GM18505 (cell line): ENCODE measurements at regions not wholly inside any gene's neighbourhood (a gene's known extent, or its start where the extent isn't known, plus 50 kb on each side); places are given as distances from the start of the nearest gene placed in this dataset.

Source experiments
- ATAC-seq: cut with Tn5 transposase; IDR thresholded peaks from one replicate; pipeline ENCODE4 v1.9.1; 2021; ENCODE audit not compliant: unreplicated experiment
- POLR2A ChIP-seq: IDR thresholded peaks from 4 replicates; pipeline ENCODE4 v1.6.1; 2011; ENCODE audit warnings: borderline replicate concordance; ENCODE audit not compliant: insufficient read depth, insufficient read length; ENCODE audit errors: extremely low read depth

GRCh38 chr15:70358871-70359647, 261.3 kb upstream of the TLE3 start:
- no peak for TF ChIP-seq POLR2A
- no peak for ATAC-seq

- no peak for ATAC-seq
- no peak for TF ChIP-seq POLR2A
Measured at GRCh38 chr15:70358011-70358819, 260.5 kb upstream of the TLE3 start.

GRCh38 chr15:70357453-70357852, 259.7 kb upstream of the TLE3 start:
- TF ChIP-seq POLR2A = no peak
- no peak for ATAC-seq

- no peak for ATAC-seq
Measured at GRCh38 chr15:70356919-70357318, 259.2 kb upstream of the TLE3 start.

GRCh38 chr15:70356062-70356860, 258.5 kb upstream of the TLE3 start:
- ATAC-seq = no peak
- no peak for TF ChIP-seq POLR2A

More at GRCh38 chr15:70356919-70357318, 259.2 kb upstream of the TLE3 start:
- TF ChIP-seq POLR2A = no peak

- no peak for ATAC-seq
- no peak for TF ChIP-seq POLR2A
Measured at GRCh38 chr15:70355275-70355795, 257.6 kb upstream of the TLE3 start.

GRCh38 chr15:70354346-70354905, 256.7 kb upstream of the TLE3 start:
- no peak for TF ChIP-seq POLR2A
- no peak for ATAC-seq

GRCh38 chr15:70353606-70354345, 256.1 kb upstream of the TLE3 start:
- TF ChIP-seq POLR2A = no peak
- ATAC-seq = no peak

GRCh38 chr15:70351941-70352774, 254.4 kb upstream of the TLE3 start:
- TF ChIP-seq POLR2A = no peak
- no peak for ATAC-seq

GRCh38 chr15:70351391-70351790, 253.7 kb upstream of the TLE3 start:
- no peak for ATAC-seq
- no peak for TF ChIP-seq POLR2A

- no peak for TF ChIP-seq POLR2A
- ATAC-seq = no peak
Measured at GRCh38 chr15:70348581-70349344, 251.0 kb upstream of the TLE3 start.
